Non-pigmented ciliary epithelial cell (primary cell): ENCODE measurements at regions not wholly inside any gene's neighbourhood (a gene's known extent, or its start where the extent isn't known, plus 50 kb on each side); places are given as distances from the start of the nearest gene placed in this dataset.
A peak's percentile ranks its signal among the peaks of the same experiment; 100 is the strongest.
"Not testable (repeated sequence)": the region's sequence is repeated elsewhere in the genome, so short reads cannot be mapped to it uniquely, and the experiment has no call there.

Experiments
- DNase-seq: peaks from one replicate; pipeline ENCODE4 v3.0.0-alpha.2; 2010; ENCODE audit warnings: low read depth

- DNase-seq = no peak
Observed at GRCh38 chr10:17538941-17539340, 78.2 kb downstream of the HACD1 start.

- DNase-seq = no peak
Observed at GRCh38 chr10:17537281-17537680, 79.9 kb downstream of the HACD1 start.

GRCh38 chr10:17536221-17536620 lies 81.0 kb downstream of the HACD1 start:
- DNase-seq = no peak

GRCh38 chr10:17533731-17534130 lies 79.3 kb upstream of the ST8SIA6 start:
- no peak for DNase-seq

- no peak for DNase-seq
Observed at GRCh38 chr10:17528306-17528862, 74.0 kb upstream of the ST8SIA6 start.

- DNase-seq = peak; percentile 74
Observed at GRCh38 chr10:17527514-17528146, 73.2 kb upstream of the ST8SIA6 start.

- not testable (repeated sequence) for DNase-seq
Observed at GRCh38 chr10:17526571-17526970, 72.2 kb upstream of the ST8SIA6 start.

- DNase-seq = no peak
Observed at GRCh38 chr10:17523917-17524316, 69.5 kb upstream of the ST8SIA6 start.

GRCh38 chr10:17523246-17523753 lies 68.9 kb upstream of the ST8SIA6 start:
- DNase-seq = no peak

GRCh38 chr10:17522269-17522668 lies 67.9 kb upstream of the ST8SIA6 start:
- not testable (repeated sequence) for DNase-seq

GRCh38 chr10:17519457-17519856 lies 65.1 kb upstream of the ST8SIA6 start:
- DNase-seq = no peak

GRCh38 chr10:17518338-17518737 lies 63.9 kb upstream of the ST8SIA6 start:
- DNase-seq = no peak

GRCh38 chr10:17516376-17516775 lies 62.0 kb upstream of the ST8SIA6 start:
- DNase-seq = no peak

GRCh38 chr10:17512341-17513001 lies 58.1 kb upstream of the ST8SIA6 start:
- peak; percentile 97 for DNase-seq

- no peak for DNase-seq
Observed at GRCh38 chr10:17510242-17510908, 56.0 kb upstream of the ST8SIA6 start.

- no peak for DNase-seq
Observed at GRCh38 chr10:17507538-17507937, 53.1 kb upstream of the ST8SIA6 start.

- no peak for DNase-seq
Observed at GRCh38 chr10:17506856-17507471, 52.6 kb upstream of the ST8SIA6 start.

GRCh38 chr10:17506390-17506789 lies 52.0 kb upstream of the ST8SIA6 start:
- DNase-seq = no peak

- DNase-seq = no peak
Observed at GRCh38 chr10:17504547-17505245, 50.3 kb upstream of the ST8SIA6 start.
